NCI-H2196 (cell line): ENCODE measurements at regions not wholly inside any gene's neighbourhood (a gene's known extent, or its start where the extent isn't known, plus 50 kb on each side); places are given as distances from the start of the nearest gene placed in this dataset.

Source experiments
- DNase-seq: peaks from one replicate; lab custom pipeline; 2025; ENCODE audit not compliant: unreplicated experiment; lab: John Stamatoyannopoulos, UW

GRCh38 chr21:28375708-28376385, 616.8 kb downstream of the LTN1 start:
- DNase-seq, result no peak

- DNase-seq, result no peak
Measured at GRCh38 chr21:28374881-28375280, 617.8 kb downstream of the LTN1 start.

GRCh38 chr21:28371713-28372112, 621.0 kb downstream of the LTN1 start:
- DNase-seq, result no peak

- no peak for DNase-seq
Measured at GRCh38 chr21:28359300-28359699, 633.4 kb downstream of the LTN1 start.

GRCh38 chr21:28358702-28359101, 634.0 kb downstream of the LTN1 start:
- no peak for DNase-seq

GRCh38 chr21:28358170-28358569, 634.5 kb downstream of the LTN1 start:
- DNase-seq, result no peak

GRCh38 chr21:28357743-28358142, 634.9 kb downstream of the LTN1 start:
- no peak for DNase-seq

- no peak for DNase-seq
Measured at GRCh38 chr21:28356422-28356821, 636.3 kb downstream of the LTN1 start.

GRCh38 chr21:28345934-28346333, 646.7 kb downstream of the LTN1 start:
- no peak for DNase-seq

GRCh38 chr21:28344985-28345384, 647.7 kb downstream of the LTN1 start:
- DNase-seq, result no peak

- DNase-seq, result no peak
Measured at GRCh38 chr21:28342212-28342810, 650.4 kb downstream of the LTN1 start.

GRCh38 chr21:28339403-28339802, 653.3 kb downstream of the LTN1 start:
- no peak for DNase-seq

GRCh38 chr21:28338701-28339305, 653.9 kb downstream of the LTN1 start:
- DNase-seq, result no peak

GRCh38 chr21:28337315-28337714, 655.4 kb downstream of the LTN1 start:
- no peak for DNase-seq

GRCh38 chr21:28336314-28336713, 656.4 kb downstream of the LTN1 start:
- DNase-seq, result no peak

GRCh38 chr21:28334407-28334806, 658.3 kb downstream of the LTN1 start:
- DNase-seq, result no peak

GRCh38 chr21:28333578-28334075, 659.0 kb downstream of the LTN1 start:
- no peak for DNase-seq

- DNase-seq, result no peak
Measured at GRCh38 chr21:28332796-28333195, 659.9 kb downstream of the LTN1 start.

GRCh38 chr21:28325618-28326017, 667.1 kb downstream of the LTN1 start:
- no peak for DNase-seq

GRCh38 chr21:28324690-28325089, 668.0 kb downstream of the LTN1 start:
- DNase-seq, result no peak

GRCh38 chr21:28317177-28317950, 675.3 kb downstream of the LTN1 start:
- no peak for DNase-seq
